MM.1S (cell line): ENCODE measurements at regions not wholly inside any gene's neighbourhood (a gene's known extent, or its start where the extent isn't known, plus 50 kb on each side); places are given as distances from the start of the nearest gene placed in this dataset.

Source experiments
- DNase-seq: peaks from one replicate; pipeline ENCODE4 v3.0.0-alpha.2; 2015
- H2AFZ ChIP-seq: fragments of 300-600 bp; sonication (generic); 2 replicates; pipeline ENCODE4 v1.6.0; 2016; ENCODE audit warnings: antibody characterized with exemption, low read length
- H3F3A ChIP-seq: fragments of 300-600 bp; sonication (generic); 2 replicates; pipeline ENCODE4 v1.6.1; 2016; ENCODE audit warnings: mild to moderate bottlenecking, antibody characterized with exemption, low read length, moderate library complexity, mixed read lengths; ENCODE audit not compliant: insufficient read depth
- H3K27ac ChIP-seq: fragments of 300-600 bp; sonication (generic); 2 replicates; pipeline ENCODE4 v1.5.1; 2016; ENCODE audit warnings: mild to moderate bottlenecking, low read length
- H3K27me3 ChIP-seq: fragments of 300-600 bp; sonication (generic); replicated peaks from 2 replicates; pipeline ENCODE4 v1.6.0; 2016; ENCODE audit warnings: low read length; ENCODE audit not compliant: insufficient read depth
- H3K36me3 ChIP-seq: fragments of 300-600 bp; sonication (generic); replicated peaks from 2 replicates; pipeline ENCODE4 v1.6.1; 2016; ENCODE audit warnings: mild to moderate bottlenecking, low read length, mixed read lengths; ENCODE audit not compliant: insufficient read depth
- H3K4me1 ChIP-seq: fragments of 300-600 bp; sonication (generic); 2 replicates; pipeline ENCODE4 v1.6.1; 2016; ENCODE audit warnings: low read length, mixed read lengths
- H3K4me2 ChIP-seq: fragments of 300-600 bp; sonication (generic); 2 replicates; pipeline ENCODE4 v1.6.0; 2016; ENCODE audit warnings: low read depth, low read length
- H3K4me3 ChIP-seq: fragments of 300-600 bp; sonication (generic); 2 replicates; pipeline ENCODE4 v1.5.1; 2016; ENCODE audit warnings: low read length, mixed read lengths
- H3K79me2 ChIP-seq: fragments of 300-600 bp; sonication (generic); 2 replicates; pipeline ENCODE4 v1.6.1; 2016; ENCODE audit warnings: mixed run types, low read length, mixed read lengths
- H3K9ac ChIP-seq: fragments of 300-600 bp; sonication (generic); 2 replicates; pipeline ENCODE4 v1.6.1; 2016; ENCODE audit warnings: low read length, mixed read lengths
- H3K9me2 ChIP-seq: fragments of 300-600 bp; sonication (generic); replicated peaks from 2 replicates; pipeline ENCODE4 v1.6.1; 2016; ENCODE audit warnings: mild to moderate bottlenecking, low read length, mixed read lengths; ENCODE audit not compliant: insufficient read depth
- H3K9me3 ChIP-seq: fragments of 300-600 bp; sonication (generic); replicated peaks from 2 replicates; pipeline ENCODE4 v1.6.1; 2016; ENCODE audit warnings: mild to moderate bottlenecking, low read length, mixed read lengths; ENCODE audit not compliant: insufficient read depth
- H4K20me1 ChIP-seq: fragments of 300-600 bp; sonication (generic); 2 replicates; pipeline ENCODE4 v1.6.1; 2016; ENCODE audit warnings: mild to moderate bottlenecking, low read length, moderate library complexity, mixed read lengths; ENCODE audit not compliant: insufficient read depth
- EZH2 ChIP-seq: fragments of 300-600 bp; sonication (generic); optimal IDR thresholded peaks from 2 replicates; pipeline ENCODE3; 2017; ENCODE audit warnings: low read depth, mild to moderate bottlenecking, antibody characterized with exemption, low read length, mixed read lengths
- EZH2phosphoT487 ChIP-seq: fragments of 300-600 bp; sonication (generic); IDR thresholded peaks from 2 replicates; pipeline ENCODE4 v1.6.1; 2018; ENCODE audit warnings: antibody characterized with exemption, low read length
- TF ChIP-seq, protein P1 (sequence below): fragments of 300-600 bp; sonication (generic); IDR thresholded peaks from 2 replicates; pipeline ENCODE4 v1.5.1; 2016; ENCODE audit warnings: antibody characterized with exemption, low read length, mixed read lengths

DNA sequence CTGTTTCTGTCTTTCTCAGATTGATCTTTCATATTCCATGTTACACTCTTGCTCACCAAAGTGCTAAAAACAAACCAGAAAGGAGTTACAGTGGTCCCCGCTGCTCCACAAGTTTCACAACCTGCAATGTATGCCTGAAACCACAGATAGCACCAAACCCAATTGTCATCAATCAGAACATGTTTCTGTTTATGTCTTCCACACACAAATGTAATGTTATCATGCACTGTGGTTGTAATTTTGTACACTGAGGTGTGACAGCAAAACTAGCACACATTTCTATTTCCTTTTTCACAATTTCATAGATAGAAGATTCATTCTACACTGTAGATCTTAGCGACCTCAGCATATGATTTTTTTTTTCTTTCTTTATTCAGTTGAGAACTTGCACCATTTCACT lies 1045.9 kb upstream of the RAG2 start:
- no peak overlapping the region for H3K27ac ChIP-seq
- no peaks in the 10 kb centered on the region for H3K79me2 ChIP-seq
- H3K9ac ChIP-seq = no peak overlapping the region
- no peak for DNase-seq
- H3K9me3 ChIP-seq = no peaks in the 10 kb centered on the region
- no peak overlapping the region for H2AFZ ChIP-seq
- H4K20me1 ChIP-seq = no peaks in the 10 kb centered on the region
- H3F3A ChIP-seq = no peaks in the 10 kb centered on the region
- H3K27me3 ChIP-seq = no peaks in the 10 kb centered on the region
- peaks cover 5% of the 10 kb centered on the region; the same call in 1 of the 2 replicates for H3K4me1 ChIP-seq
- no peak overlapping the region for H3K4me2 ChIP-seq
- H3K9me2 ChIP-seq = no peaks in the 10 kb centered on the region
- no peak overlapping the region for H3K4me3 ChIP-seq
- no peak for TF ChIP-seq EZH2phosphoT487
- TF ChIP-seq, protein P1, sequence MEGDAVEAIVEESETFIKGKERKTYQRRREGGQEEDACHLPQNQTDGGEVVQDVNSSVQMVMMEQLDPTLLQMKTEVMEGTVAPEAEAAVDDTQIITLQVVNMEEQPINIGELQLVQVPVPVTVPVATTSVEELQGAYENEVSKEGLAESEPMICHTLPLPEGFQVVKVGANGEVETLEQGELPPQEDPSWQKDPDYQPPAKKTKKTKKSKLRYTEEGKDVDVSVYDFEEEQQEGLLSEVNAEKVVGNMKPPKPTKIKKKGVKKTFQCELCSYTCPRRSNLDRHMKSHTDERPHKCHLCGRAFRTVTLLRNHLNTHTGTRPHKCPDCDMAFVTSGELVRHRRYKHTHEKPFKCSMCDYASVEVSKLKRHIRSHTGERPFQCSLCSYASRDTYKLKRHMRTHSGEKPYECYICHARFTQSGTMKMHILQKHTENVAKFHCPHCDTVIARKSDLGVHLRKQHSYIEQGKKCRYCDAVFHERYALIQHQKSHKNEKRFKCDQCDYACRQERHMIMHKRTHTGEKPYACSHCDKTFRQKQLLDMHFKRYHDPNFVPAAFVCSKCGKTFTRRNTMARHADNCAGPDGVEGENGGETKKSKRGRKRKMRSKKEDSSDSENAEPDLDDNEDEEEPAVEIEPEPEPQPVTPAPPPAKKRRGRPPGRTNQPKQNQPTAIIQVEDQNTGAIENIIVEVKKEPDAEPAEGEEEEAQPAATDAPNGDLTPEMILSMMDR = no peak
- no peaks in the 10 kb centered on the region for H3K36me3 ChIP-seq

DNA sequence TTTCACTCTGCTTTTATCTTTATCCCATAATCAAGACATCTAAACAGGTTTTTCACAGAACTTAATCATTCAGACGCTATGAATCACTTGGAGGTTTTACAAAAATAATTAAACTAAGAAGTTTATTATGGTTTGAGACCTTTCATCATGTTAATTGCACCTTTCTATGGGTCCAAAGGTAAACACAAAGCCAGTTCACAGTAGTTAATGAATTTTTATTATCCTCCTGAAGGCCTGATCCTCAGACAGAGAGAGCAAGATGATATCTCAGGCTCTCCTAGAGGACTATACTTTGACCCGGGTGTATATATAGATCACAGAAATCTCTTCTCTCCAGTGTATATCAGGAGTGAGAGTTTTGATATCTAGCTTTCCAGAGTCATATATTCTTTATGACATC lies 1044.3 kb upstream of the RAG2 start:
- Histone ChIP-seq H3K4me3 (no peak overlapping the region), H3K79me2 (no peaks in the 10 kb centered on the region), H3K4me1 (peaks cover 5% of the 10 kb centered on the region; the same call in 1 of the 2 replicates), H3F3A (no peaks in the 10 kb centered on the region), H3K27ac (no peak overlapping the region), H3K9me2 (no peaks in the 10 kb centered on the region), H3K4me2 (no peak overlapping the region), H3K9me3 (no peaks in the 10 kb centered on the region), H3K9ac (no peak overlapping the region), H4K20me1 (no peaks in the 10 kb centered on the region), H3K27me3 (no peaks in the 10 kb centered on the region), H3K36me3 (no peaks in the 10 kb centered on the region), H2AFZ (no peak overlapping the region)
- TF ChIP-seq, protein P1 = no peak
- TF ChIP-seq EZH2phosphoT487 (no peak), EZH2 (no peak)
- DNase-seq = no peak

DNA sequence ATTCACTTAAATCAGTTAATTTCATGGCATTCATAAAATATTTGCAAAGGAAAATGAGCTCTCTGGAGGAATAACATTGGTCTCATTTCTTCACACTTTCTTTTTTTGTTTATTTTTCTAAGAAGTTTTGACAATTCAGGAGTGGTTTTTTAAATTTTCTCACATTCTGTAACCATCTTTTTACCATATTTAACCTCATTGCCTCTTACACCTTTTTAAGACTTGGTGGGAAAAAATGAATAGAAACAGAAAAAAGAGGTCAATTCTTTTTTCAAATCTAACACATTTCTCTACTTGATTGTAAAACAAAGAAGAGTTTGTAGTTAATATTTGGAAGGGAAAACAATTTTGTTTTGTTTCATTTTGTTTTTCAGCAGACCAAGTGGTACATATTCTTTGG lies 1034.7 kb upstream of the RAG2 start:
- H2AFZ ChIP-seq = no peak overlapping the region
- H3K79me2 ChIP-seq = no peaks in the 10 kb centered on the region
- no peak for TF ChIP-seq EZH2
- TF ChIP-seq EZH2phosphoT487 = no peak
- TF ChIP-seq, protein P1 = no peak
- H3F3A ChIP-seq = no peaks in the 10 kb centered on the region
- no peaks in the 10 kb centered on the region for H4K20me1 ChIP-seq
- no peak overlapping the region for H3K4me3 ChIP-seq
- no peaks in the 10 kb centered on the region for H3K27me3 ChIP-seq
- no peak for DNase-seq
- H3K9me2 ChIP-seq = no peaks in the 10 kb centered on the region
- no peak overlapping the region for H3K27ac ChIP-seq
- no peaks in the 10 kb centered on the region for H3K9me3 ChIP-seq
- no peak overlapping the region for H3K4me2 ChIP-seq
- H3K36me3 ChIP-seq = no peaks in the 10 kb centered on the region
- no peak overlapping the region for H3K9ac ChIP-seq
- no peaks in the 10 kb centered on the region for H3K4me1 ChIP-seq

DNA sequence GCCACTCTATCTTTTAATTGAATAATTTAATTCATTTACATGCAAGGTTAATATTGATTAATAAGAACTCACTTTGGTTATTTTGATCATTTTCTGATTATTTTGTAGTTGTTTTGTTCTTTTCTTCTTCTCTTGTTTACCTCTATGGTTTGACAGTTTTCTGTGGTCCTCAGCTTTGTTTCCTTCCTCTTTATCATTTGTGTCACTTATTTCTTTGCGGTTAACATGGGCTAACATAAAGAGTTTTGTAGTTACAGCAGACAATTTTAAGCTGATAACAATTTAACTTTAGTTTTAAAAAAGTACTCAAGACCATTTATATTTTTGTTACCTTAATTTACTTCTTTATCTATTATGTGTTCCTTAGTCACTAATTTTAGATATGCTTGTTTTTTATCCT lies 1032.8 kb upstream of the RAG2 start:
- Histone ChIP-seq H3K9me2 (no peaks in the 10 kb centered on the region), H3K9me3 (no peaks in the 10 kb centered on the region)

More for the DNA sequence above, 1032.8 kb upstream of the RAG2 start:
- Histone ChIP-seq H3K4me2 (no peak overlapping the region), H4K20me1 (no peaks in the 10 kb centered on the region), H3F3A (no peaks in the 10 kb centered on the region), H3K4me3 (no peak overlapping the region), H3K4me1 (no peaks in the 10 kb centered on the region), H2AFZ (no peak overlapping the region), H3K27ac (no peak overlapping the region), H3K9ac (no peak overlapping the region), H3K27me3 (no peaks in the 10 kb centered on the region), H3K79me2 (no peaks in the 10 kb centered on the region), H3K36me3 (no peaks in the 10 kb centered on the region)
- no peak for DNase-seq
- TF ChIP-seq EZH2 = no peak
- TF ChIP-seq, protein P1 = no peak
- no peak for TF ChIP-seq EZH2phosphoT487
